ENCODE measurements at regions not wholly inside any gene's neighbourhood (a gene's known extent, or its start where the extent isn't known, plus 50 kb on each side); places are given as distances from the start of the nearest gene placed in this dataset.

DNA sequence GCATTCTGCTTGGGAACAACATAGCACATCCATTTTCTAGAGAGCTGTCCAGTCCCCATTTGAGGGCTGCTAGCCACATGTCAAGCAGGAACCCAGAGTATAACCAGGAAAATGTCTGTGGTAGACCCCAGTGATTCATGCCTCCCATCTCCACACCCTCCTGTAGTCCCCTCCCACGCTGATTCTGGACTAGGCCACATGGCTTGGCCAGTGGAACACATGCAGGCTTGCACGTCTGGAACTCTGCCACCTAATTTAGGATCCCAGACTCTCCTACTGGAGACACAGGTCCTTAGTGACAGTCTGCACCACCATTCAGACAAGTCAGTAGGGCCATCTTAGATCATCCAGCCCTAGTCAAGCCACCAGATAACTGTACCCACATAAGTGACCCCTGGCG, 149.8 kb downstream of the ZIC5 start:
- TF ChIP-seq, protein P1, sequence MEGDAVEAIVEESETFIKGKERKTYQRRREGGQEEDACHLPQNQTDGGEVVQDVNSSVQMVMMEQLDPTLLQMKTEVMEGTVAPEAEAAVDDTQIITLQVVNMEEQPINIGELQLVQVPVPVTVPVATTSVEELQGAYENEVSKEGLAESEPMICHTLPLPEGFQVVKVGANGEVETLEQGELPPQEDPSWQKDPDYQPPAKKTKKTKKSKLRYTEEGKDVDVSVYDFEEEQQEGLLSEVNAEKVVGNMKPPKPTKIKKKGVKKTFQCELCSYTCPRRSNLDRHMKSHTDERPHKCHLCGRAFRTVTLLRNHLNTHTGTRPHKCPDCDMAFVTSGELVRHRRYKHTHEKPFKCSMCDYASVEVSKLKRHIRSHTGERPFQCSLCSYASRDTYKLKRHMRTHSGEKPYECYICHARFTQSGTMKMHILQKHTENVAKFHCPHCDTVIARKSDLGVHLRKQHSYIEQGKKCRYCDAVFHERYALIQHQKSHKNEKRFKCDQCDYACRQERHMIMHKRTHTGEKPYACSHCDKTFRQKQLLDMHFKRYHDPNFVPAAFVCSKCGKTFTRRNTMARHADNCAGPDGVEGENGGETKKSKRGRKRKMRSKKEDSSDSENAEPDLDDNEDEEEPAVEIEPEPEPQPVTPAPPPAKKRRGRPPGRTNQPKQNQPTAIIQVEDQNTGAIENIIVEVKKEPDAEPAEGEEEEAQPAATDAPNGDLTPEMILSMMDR (IDR thresholded peaks at IDR 0.05): no peak
- TF ChIP-seq POLR2A (IDR thresholded peaks at IDR 0.05): no peak
